BE2C (cell line): ENCODE measurements at regions not wholly inside any gene's neighbourhood (a gene's known extent, or its start where the extent isn't known, plus 50 kb on each side); places are given as distances from the start of the nearest gene placed in this dataset.

Experiments
- DNase-seq: peaks from one replicate; pipeline ENCODE4 v3.0.0-alpha.2; 2020
- H3K27me3 ChIP-seq: fragments of 250-450 bp; sonication (Bioruptor Pico); 2 replicates; pipeline ENCODE4 v1.5.1; 2020; ENCODE audit warnings: mild to moderate bottlenecking
- H3K36me3 ChIP-seq: fragments of 250-450 bp; sonication (Bioruptor Pico); 2 replicates; pipeline ENCODE4 v1.5.1; 2020; ENCODE audit warnings: mild to moderate bottlenecking
- H3K4me1 ChIP-seq: fragments of 250-450 bp; sonication (Bioruptor Pico); 2 replicates; pipeline ENCODE4 v1.5.1; 2020
- H3K4me3 ChIP-seq: 2 replicates; pipeline ENCODE4 v1.5.1; 2011; ENCODE audit warnings: low read depth, low read length
- H3K9me3 ChIP-seq: fragments of 250-450 bp; sonication (Bioruptor Pico); 2 replicates; pipeline ENCODE4 v1.5.1; 2020
- TF ChIP-seq, protein P1 (sequence below): IDR thresholded peaks from 2 replicates; pipeline ENCODE4 v1.5.1; 2012; ENCODE audit warnings: mild to moderate bottlenecking, low read depth, low read length

DNA sequence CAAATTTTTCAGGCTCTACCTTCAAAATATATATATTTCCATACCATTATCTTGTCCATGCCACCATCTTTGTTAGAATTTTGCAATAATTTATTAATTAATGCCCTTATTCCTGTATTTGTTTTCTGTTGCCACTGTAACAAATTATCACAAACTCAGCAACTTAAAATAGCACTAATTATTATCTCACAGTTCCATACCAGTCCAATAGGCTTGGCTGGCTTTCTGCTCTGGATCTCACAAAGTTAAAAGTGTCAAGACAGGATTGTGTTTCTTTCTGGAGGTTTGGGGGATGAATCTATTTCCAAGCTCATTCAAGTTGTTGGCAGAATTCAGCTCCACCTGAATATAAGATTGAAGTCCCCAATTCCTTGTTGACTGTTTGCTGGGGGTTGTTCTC, 58.6 kb upstream of the SLC38A4 start:
- H3K36me3 ChIP-seq = no peaks in the 10 kb centered on the region
- no peaks in the 10 kb centered on the region for H3K4me1 ChIP-seq
- TF ChIP-seq, protein P1, sequence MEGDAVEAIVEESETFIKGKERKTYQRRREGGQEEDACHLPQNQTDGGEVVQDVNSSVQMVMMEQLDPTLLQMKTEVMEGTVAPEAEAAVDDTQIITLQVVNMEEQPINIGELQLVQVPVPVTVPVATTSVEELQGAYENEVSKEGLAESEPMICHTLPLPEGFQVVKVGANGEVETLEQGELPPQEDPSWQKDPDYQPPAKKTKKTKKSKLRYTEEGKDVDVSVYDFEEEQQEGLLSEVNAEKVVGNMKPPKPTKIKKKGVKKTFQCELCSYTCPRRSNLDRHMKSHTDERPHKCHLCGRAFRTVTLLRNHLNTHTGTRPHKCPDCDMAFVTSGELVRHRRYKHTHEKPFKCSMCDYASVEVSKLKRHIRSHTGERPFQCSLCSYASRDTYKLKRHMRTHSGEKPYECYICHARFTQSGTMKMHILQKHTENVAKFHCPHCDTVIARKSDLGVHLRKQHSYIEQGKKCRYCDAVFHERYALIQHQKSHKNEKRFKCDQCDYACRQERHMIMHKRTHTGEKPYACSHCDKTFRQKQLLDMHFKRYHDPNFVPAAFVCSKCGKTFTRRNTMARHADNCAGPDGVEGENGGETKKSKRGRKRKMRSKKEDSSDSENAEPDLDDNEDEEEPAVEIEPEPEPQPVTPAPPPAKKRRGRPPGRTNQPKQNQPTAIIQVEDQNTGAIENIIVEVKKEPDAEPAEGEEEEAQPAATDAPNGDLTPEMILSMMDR = no peak
- no peaks in the 10 kb centered on the region; the same call in 1 of the 2 replicates for H3K27me3 ChIP-seq
- DNase-seq = no peak
- no peaks in the 10 kb centered on the region for H3K9me3 ChIP-seq
- no peak overlapping the region for H3K4me3 ChIP-seq

- Histone ChIP-seq H3K4me1 (no peaks in the 10 kb centered on the region), H3K9me3 (no peaks in the 10 kb centered on the region), H3K27me3 (no peaks in the 10 kb centered on the region; the same call in 1 of the 2 replicates), H3K36me3 (no peaks in the 10 kb centered on the region), H3K4me3 (no peak overlapping the region)
- DNase-seq = no peak
- TF ChIP-seq, protein P1 = no peak
Observed at GRCh38 chr12:46886541-46887041, 60.8 kb upstream of the SLC38A4 start.

DNA sequence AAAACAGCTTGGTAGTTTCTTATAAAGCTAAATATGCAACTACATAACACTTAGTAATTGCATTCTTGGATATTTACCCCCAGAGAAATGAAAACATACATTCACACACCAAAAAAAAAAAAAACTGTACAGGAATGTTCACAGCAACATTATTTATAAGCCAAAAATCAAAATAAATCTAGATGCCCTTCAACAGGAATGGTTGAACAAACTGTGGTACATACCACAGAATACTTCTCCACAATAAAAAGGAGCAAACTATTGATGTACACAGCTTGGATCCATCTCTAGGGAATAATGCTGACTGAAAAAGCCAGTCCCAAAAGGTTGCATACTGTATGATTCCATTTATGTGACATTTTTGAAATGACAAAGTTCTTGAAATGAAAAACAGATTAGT, 62.1 kb upstream of the SLC38A4 start:
- TF ChIP-seq, protein P1 = no peak
- no peak for DNase-seq
- Histone ChIP-seq H3K4me3 (no peak overlapping the region), H3K4me1 (no peaks in the 10 kb centered on the region), H3K9me3 (no peaks in the 10 kb centered on the region), H3K27me3 (no peaks in the 10 kb centered on the region; the same call in 1 of the 2 replicates), H3K36me3 (no peaks in the 10 kb centered on the region)

DNA sequence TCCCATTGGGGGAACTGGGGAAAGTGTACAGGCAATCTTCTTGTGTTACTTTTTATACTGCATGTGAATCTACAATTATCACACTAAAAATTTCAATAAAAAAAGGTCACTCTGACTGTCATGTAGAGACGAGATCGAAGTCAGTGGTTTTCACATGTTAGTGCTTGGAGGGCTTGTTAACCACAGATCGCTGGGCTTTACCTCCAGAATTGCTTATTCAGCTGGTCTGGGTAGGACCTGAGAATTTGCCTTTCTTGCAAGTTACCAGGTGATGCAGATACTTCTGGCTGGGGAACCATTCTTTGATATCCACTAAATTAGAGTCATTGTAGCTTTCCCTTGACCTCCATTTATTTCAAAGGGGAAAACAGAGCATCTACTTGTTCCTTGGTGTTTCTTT, 62.8 kb upstream of the SLC38A4 start:
- TF ChIP-seq, protein P1 = no peak
- no peak overlapping the region for H3K4me3 ChIP-seq
- DNase-seq = no peak
- no peaks in the 10 kb centered on the region for H3K9me3 ChIP-seq
- H3K4me1 ChIP-seq = no peaks in the 10 kb centered on the region
- no peaks in the 10 kb centered on the region; the same call in 1 of the 2 replicates for H3K27me3 ChIP-seq
- H3K36me3 ChIP-seq = no peaks in the 10 kb centered on the region

- H3K4me1 ChIP-seq = no peaks in the 10 kb centered on the region
- no peak overlapping the region for H3K4me3 ChIP-seq
- H3K9me3 ChIP-seq = no peaks in the 10 kb centered on the region
- H3K27me3 ChIP-seq = no peaks in the 10 kb centered on the region
- DNase-seq = no peak
- TF ChIP-seq, protein P1 = no peak
- no peaks in the 10 kb centered on the region for H3K36me3 ChIP-seq
Observed at GRCh38 chr12:46891306-46891705, 65.5 kb upstream of the SLC38A4 start.

GRCh38 chr12:46892034-46892705, 66.4 kb upstream of the SLC38A4 start:
- TF ChIP-seq, protein P1 = no peak
- no peaks in the 10 kb centered on the region for H3K36me3 ChIP-seq
- no peaks in the 10 kb centered on the region for H3K27me3 ChIP-seq
- no peaks in the 10 kb centered on the region for H3K4me1 ChIP-seq
- no peak for DNase-seq
- H3K4me3 ChIP-seq = no peak overlapping the region
- H3K9me3 ChIP-seq = no peaks in the 10 kb centered on the region
